RWPE2 (cell line): ENCODE measurements at regions not wholly inside any gene's neighbourhood (a gene's known extent, or its start where the extent isn't known, plus 50 kb on each side); places are given as distances from the start of the nearest gene placed in this dataset.

Source experiments
- ATAC-seq: fragments of 200-7000 bp; cut with Tn5 transposase; 3 replicates; pipeline ENCODE4 v1.9.1; 2021; ENCODE audit warnings: low read depth
- DNase-seq: peaks from one replicate; pipeline ENCODE4 v3.0.0-alpha.2; 2020; ENCODE audit warnings: low spot score
- H3K27ac ChIP-seq: fragments of 450-650 bp; 2 replicates; pipeline ENCODE4 v1.5.1; 2017; ENCODE audit warnings: mild to moderate bottlenecking; ENCODE audit not compliant: poor library complexity, severe bottlenecking
- H3K27me3 ChIP-seq: fragments of 250-450 bp; sonication (Bioruptor Pico); 2 replicates; pipeline ENCODE4 v1.5.1; 2021; ENCODE audit warnings: mild to moderate bottlenecking, moderate library complexity; ENCODE audit not compliant: insufficient read depth, poor library complexity, severe bottlenecking
- H3K36me3 ChIP-seq: fragments of 250-450 bp; sonication (Bioruptor Pico); 2 replicates; pipeline ENCODE4 v1.5.1; 2020; ENCODE audit warnings: low read depth, mild to moderate bottlenecking, moderate library complexity
- H3K4me1 ChIP-seq: fragments of 250-450 bp; sonication (Bioruptor Pico); 2 replicates; pipeline ENCODE4 v1.5.1; 2021; ENCODE audit warnings: mild to moderate bottlenecking, moderate library complexity; ENCODE audit not compliant: insufficient read depth, poor library complexity, severe bottlenecking
- H3K4me3 ChIP-seq: fragments of 250-450 bp; sonication (Bioruptor Pico); 2 replicates; pipeline ENCODE4 v1.5.1; 2021; ENCODE audit warnings: mild to moderate bottlenecking, moderate library complexity; ENCODE audit not compliant: severe bottlenecking
- H3K9me3 ChIP-seq: fragments of 250-450 bp; sonication (Bioruptor Pico); 2 replicates; pipeline ENCODE4 v1.5.1; 2021; ENCODE audit warnings: mild to moderate bottlenecking, moderate library complexity; ENCODE audit not compliant: severe bottlenecking
- TF ChIP-seq, protein P1 (sequence below): fragments of 450-650 bp; IDR thresholded peaks from one replicate; pipeline ENCODE4 v1.5.1; 2017; ENCODE audit warnings: mild to moderate bottlenecking, moderate library complexity; ENCODE audit not compliant: poor library complexity, severe bottlenecking

DNA sequence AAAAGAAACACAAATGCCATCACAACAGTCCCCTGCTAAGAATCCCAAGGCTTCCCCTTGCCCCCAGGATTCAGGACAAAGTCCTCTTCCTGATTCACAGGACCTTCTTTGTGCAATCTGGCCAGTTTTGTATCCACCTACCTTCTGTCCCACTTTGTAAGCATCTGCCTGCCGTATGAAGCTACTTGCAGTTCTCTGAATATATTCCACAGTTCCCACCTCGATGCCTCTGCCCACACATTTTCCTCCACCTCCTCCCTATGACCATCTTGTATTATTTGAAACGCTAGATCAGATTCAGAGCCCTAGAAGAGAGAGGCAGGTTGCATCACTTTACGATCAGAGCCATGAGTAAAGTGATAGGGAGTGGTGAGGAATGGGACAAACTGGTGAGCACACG, 159.2 kb upstream of the XYLT1 start:
- H3K9me3 ChIP-seq, result no peaks in the 10 kb centered on the region
- H3K36me3 ChIP-seq, result no peaks in the 10 kb centered on the region
- ATAC-seq (no peak), DNase-seq (no peak)
- H3K4me1 ChIP-seq, result peaks cover 15% of the 10 kb centered on the region
- TF ChIP-seq, protein P1, sequence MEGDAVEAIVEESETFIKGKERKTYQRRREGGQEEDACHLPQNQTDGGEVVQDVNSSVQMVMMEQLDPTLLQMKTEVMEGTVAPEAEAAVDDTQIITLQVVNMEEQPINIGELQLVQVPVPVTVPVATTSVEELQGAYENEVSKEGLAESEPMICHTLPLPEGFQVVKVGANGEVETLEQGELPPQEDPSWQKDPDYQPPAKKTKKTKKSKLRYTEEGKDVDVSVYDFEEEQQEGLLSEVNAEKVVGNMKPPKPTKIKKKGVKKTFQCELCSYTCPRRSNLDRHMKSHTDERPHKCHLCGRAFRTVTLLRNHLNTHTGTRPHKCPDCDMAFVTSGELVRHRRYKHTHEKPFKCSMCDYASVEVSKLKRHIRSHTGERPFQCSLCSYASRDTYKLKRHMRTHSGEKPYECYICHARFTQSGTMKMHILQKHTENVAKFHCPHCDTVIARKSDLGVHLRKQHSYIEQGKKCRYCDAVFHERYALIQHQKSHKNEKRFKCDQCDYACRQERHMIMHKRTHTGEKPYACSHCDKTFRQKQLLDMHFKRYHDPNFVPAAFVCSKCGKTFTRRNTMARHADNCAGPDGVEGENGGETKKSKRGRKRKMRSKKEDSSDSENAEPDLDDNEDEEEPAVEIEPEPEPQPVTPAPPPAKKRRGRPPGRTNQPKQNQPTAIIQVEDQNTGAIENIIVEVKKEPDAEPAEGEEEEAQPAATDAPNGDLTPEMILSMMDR, result no peak
- H3K27me3 ChIP-seq, result no peaks in the 10 kb centered on the region
- no peak overlapping the region for H3K27ac ChIP-seq
- H3K4me3 ChIP-seq, result no peak overlapping the region

DNA sequence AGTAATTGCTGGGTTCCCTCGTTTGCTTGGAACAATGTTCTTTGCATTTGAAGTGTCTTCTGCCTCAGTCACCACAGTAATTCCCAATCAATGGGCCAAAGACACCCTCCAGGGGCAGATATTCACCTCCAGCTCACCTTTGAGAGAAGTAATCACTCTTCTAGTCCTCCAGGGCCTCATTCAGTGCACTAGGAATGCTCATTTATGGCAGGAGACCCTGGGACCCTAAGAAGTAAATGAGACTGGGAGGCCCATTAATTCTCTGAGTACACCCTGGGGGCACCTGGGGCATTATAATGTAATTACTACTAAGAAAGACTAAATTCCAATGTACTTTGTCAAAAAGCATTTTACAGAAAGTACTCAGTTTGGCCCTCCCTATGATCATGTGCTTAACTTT, 158.2 kb upstream of the XYLT1 start:
- Histone ChIP-seq H3K4me1 (peaks cover 14% of the 10 kb centered on the region), H3K27ac (no peak overlapping the region), H3K9me3 (no peaks in the 10 kb centered on the region), H3K27me3 (no peaks in the 10 kb centered on the region), H3K36me3 (no peaks in the 10 kb centered on the region), H3K4me3 (no peak overlapping the region)
- ATAC-seq (no peak), DNase-seq (no peak)
- TF ChIP-seq, protein P1, result no peak

DNA sequence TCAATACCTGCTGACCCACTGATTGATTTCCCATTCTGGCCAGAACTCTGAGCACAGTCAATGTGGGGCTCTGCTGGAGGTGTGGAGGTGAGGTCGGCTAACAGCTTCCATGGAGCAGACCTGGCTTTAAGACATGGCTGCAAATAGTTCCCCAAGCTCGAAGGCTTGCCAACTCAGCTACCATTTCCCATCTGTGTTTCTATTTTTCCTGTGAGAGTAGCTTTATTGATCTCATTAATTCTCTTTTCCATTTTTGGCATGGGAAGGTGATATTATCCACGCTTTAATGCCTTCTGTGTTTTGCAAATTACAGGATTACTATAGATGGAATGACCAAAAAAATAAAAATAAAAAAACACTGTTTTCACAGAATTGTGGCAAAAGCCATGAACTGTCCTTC, 151.6 kb upstream of the XYLT1 start:
- no peaks in the 10 kb centered on the region for H3K9me3 ChIP-seq
- no peaks in the 10 kb centered on the region for H3K36me3 ChIP-seq
- H3K4me3 ChIP-seq, result no peak overlapping the region
- TF ChIP-seq, protein P1, result no peak
- no peak overlapping the region for H3K27ac ChIP-seq
- DNase-seq, result no peak
- ATAC-seq, result no peak
- H3K27me3 ChIP-seq, result no peaks in the 10 kb centered on the region
- H3K4me1 ChIP-seq, result no peaks in the 10 kb centered on the region

DNA sequence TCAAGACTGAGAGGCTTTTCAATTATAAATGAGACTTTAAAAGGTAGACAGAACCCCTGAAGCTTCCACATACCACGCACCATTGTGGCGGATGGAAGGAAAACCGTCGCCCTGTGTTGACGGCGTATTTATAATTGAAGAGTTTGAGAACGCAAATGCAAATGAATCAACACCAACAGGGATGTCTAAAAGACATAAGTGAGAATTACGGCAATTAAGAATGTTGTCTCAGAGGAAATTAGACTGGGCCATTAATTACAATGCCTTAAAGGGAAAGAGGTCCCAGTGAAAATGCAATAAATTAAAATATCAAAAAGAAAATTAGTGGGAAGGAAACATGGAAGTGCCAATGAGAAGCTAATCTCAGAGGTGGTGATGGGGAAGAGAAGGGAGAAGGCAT, 148.5 kb upstream of the XYLT1 start:
- Histone ChIP-seq H3K27ac (no peak overlapping the region), H3K27me3 (no peaks in the 10 kb centered on the region), H3K36me3 (no peaks in the 10 kb centered on the region), H3K4me3 (no peak overlapping the region), H3K9me3 (no peaks in the 10 kb centered on the region), H3K4me1 (no peaks in the 10 kb centered on the region)
- DNase-seq (no peak), ATAC-seq (no peak)
- TF ChIP-seq, protein P1, result no peak

DNA sequence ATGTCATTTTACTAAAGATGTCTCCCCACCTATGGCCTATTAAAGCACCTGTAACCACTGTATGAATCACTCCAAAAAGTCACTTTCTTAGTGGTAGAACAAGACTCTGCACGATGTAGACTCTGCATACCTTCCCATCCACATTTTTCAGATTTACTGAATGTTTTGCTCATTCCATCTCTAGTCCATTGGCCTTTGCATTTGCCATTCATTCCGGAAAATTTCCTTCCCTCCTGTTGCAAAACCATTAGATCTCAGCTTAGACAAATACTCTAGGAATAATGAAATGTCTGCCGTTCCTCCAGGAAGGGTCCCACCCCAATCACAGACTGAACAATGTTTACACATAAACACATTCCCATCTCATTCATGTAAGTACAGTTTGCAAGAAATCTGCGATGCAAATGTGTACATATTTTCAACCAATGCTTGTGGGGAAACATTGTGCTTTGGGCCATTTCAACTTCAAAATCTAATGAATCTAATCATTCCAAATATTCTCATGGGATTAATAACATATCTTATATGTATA, 146.3 kb upstream of the XYLT1 start:
- TF ChIP-seq, protein P1, result no peak
- H3K4me3 ChIP-seq, result no peak overlapping the region
- H3K27ac ChIP-seq, result no peak overlapping the region
- no peaks in the 10 kb centered on the region for H3K4me1 ChIP-seq
- no peaks in the 10 kb centered on the region for H3K9me3 ChIP-seq
- no peaks in the 10 kb centered on the region for H3K36me3 ChIP-seq
- H3K27me3 ChIP-seq, result no peaks in the 10 kb centered on the region
- ATAC-seq, result no peak
- DNase-seq, result no peak
